ENCODE measurements at regions not wholly inside any gene's neighbourhood (a gene's known extent, or its start where the extent isn't known, plus 50 kb on each side); places are given as distances from the start of the nearest gene placed in this dataset.

- H3K27me3 ChIP-seq (ENCODE audit: control insufficient read depth, insufficient read depth, low read length) = no peaks in the 10 kb centered on the region
- H3K4me3 ChIP-seq (ENCODE audit: low read depth in 2 of 2, low read length in 2 of 2) = no peak overlapping the region
- intact Hi-C loops (cut with micrococcal nuclease; ENCODE audit: unreplicated experiment) (no loop called here), in situ Hi-C loops (cut with HindIII; ENCODE audit: low pct_unique_long_range_greater_than_20kb, low sequenced_read_pairs) (no loop called here)
- CTCF ChIA-PET = no interaction called here
- H3K9me3 ChIP-seq (ENCODE audit: control insufficient read depth, insufficient read depth, low read depth, low read length) = no peaks in the 10 kb centered on the region
- DNase-seq (ENCODE audit: low read depth, low spot score) = no peak
- POLR2A ChIA-PET = no interaction called here
- no peaks in the 10 kb centered on the region for H3K4me1 ChIP-seq (ENCODE audit: control insufficient read depth, insufficient read depth, low read length)
- no TSS peak for BruUV-seq (replicated peaks)
- ATAC-seq = no peak
- H3K36me3 ChIP-seq (ENCODE audit: control insufficient read depth, insufficient read depth, low read length) = no peaks in the 10 kb centered on the region; the same call in 1 of the 2 replicates
- TF ChIP-seq CTCF (IDR thresholded peaks at IDR 0.05) (no peak), POLR2AphosphoS5 (IDR thresholded peaks at IDR 0.05; ENCODE audit: low read depth, low read length) (no peak), TCF7L2 (IDR thresholded peaks at IDR 0.05; ENCODE audit: low read depth, low read length) (no peak), REST (IDR thresholded peaks at IDR 0.05; ENCODE audit: insufficient read depth in 1 of 2, low read depth in 2 of 2, low read length in 1 of 2) (no peak), SIN3A (IDR thresholded peaks at IDR 0.05; ENCODE audit: borderline replicate concordance, insufficient read depth, low read depth, low read length) (no peak)
- H3K27ac ChIP-seq (ENCODE audit: low read length) = no peak overlapping the region
Measured at GRCh38 chr5:93329756-93330155, 251.3 kb downstream of the NR2F1-AS1 start.

- DNase-seq (ENCODE audit: low read depth, low spot score) (no peak), ATAC-seq (no peak)
- Histone ChIP-seq H3K27ac (ENCODE audit: low read length) (no peak overlapping the region), H3K4me1 (ENCODE audit: control insufficient read depth, insufficient read depth, low read length) (no peaks in the 10 kb centered on the region), H3K4me3 (ENCODE audit: low read depth in 2 of 2, low read length in 2 of 2) (no peak overlapping the region), H3K27me3 (ENCODE audit: control insufficient read depth, insufficient read depth, low read length) (no peaks in the 10 kb centered on the region), H3K36me3 (ENCODE audit: control insufficient read depth, insufficient read depth, low read length) (no peaks in the 10 kb centered on the region; the same call in 1 of the 2 replicates), H3K9me3 (ENCODE audit: control insufficient read depth, insufficient read depth, low read depth, low read length) (no peaks in the 10 kb centered on the region)
- no TSS peak for BruUV-seq (replicated peaks)
- in situ Hi-C loops (cut with HindIII; ENCODE audit: low pct_unique_long_range_greater_than_20kb, low sequenced_read_pairs) = no loop called here
- TF ChIP-seq SIN3A (IDR thresholded peaks at IDR 0.05; ENCODE audit: borderline replicate concordance, insufficient read depth, low read depth, low read length) (no peak), POLR2AphosphoS5 (IDR thresholded peaks at IDR 0.05; ENCODE audit: low read depth, low read length) (no peak), CTCF (IDR thresholded peaks at IDR 0.05) (no peak), REST (IDR thresholded peaks at IDR 0.05; ENCODE audit: insufficient read depth in 1 of 2, low read depth in 2 of 2, low read length in 1 of 2) (no peak), TCF7L2 (IDR thresholded peaks at IDR 0.05; ENCODE audit: low read depth, low read length) (no peak)
- CTCF ChIA-PET = no interaction called here
- intact Hi-C loops (cut with micrococcal nuclease; ENCODE audit: unreplicated experiment) = no loop called here
- POLR2A ChIA-PET = no interaction called here
Measured at GRCh38 chr5:93328833-93329232, 252.2 kb downstream of the NR2F1-AS1 start.
